ENCODE measurements at regions not wholly inside any gene's neighbourhood (a gene's known extent, or its start where the extent isn't known, plus 50 kb on each side); places are given as distances from the start of the nearest gene placed in this dataset.

GRCh38 chr18:10332452-10332851 is 122.0 kb upstream of the APCDD1 start:
- TF ChIP-seq CTCF (IDR thresholded peaks at IDR 0.05; ENCODE audit: insufficient read depth, low read length, severe bottlenecking): no peak
- no peak for DNase-seq (ENCODE audit: low read depth)
- H3K36me3 ChIP-seq (ENCODE audit: control insufficient read depth, insufficient read depth, low read length): no peaks in the 10 kb centered on the region
- FAIRE-seq: no peak
- no peaks in the 10 kb centered on the region for H3K27me3 ChIP-seq (ENCODE audit: control insufficient read depth, insufficient read depth, low read length)
- no peak overlapping the region for H3K4me3 ChIP-seq (ENCODE audit: low read depth, low read length)

GRCh38 chr18:10336749-10337350 is 117.6 kb upstream of the APCDD1 start:
- TF ChIP-seq CTCF (IDR thresholded peaks at IDR 0.05; ENCODE audit: insufficient read depth, low read length, severe bottlenecking): no peak
- DNase-seq (ENCODE audit: low read depth): no peak
- Histone ChIP-seq H3K27me3 (ENCODE audit: control insufficient read depth, insufficient read depth, low read length) (peaks cover 2% of the 10 kb centered on the region), H3K4me3 (ENCODE audit: low read depth, low read length) (no peak overlapping the region), H3K36me3 (ENCODE audit: control insufficient read depth, insufficient read depth, low read length) (no peaks in the 10 kb centered on the region)
- no peak for FAIRE-seq

- no peak for TF ChIP-seq CTCF (IDR thresholded peaks at IDR 0.05; ENCODE audit: insufficient read depth, low read length, severe bottlenecking)
- FAIRE-seq: no peak
- H3K27me3 ChIP-seq (ENCODE audit: control insufficient read depth, insufficient read depth, low read length): peaks cover 2% of the 10 kb centered on the region
- no peak for DNase-seq (ENCODE audit: low read depth)
- no peaks in the 10 kb centered on the region for H3K36me3 ChIP-seq (ENCODE audit: control insufficient read depth, insufficient read depth, low read length)
- no peak overlapping the region for H3K4me3 ChIP-seq (ENCODE audit: low read depth, low read length)
These were observed 113.6 kb upstream of the APCDD1 start for GRCh38 chr18:10340821-10341220.

GRCh38 chr18:10343778-10344177 is 110.7 kb upstream of the APCDD1 start:
- Histone ChIP-seq H3K36me3 (ENCODE audit: control insufficient read depth, insufficient read depth, low read length) (no peaks in the 10 kb centered on the region), H3K4me3 (ENCODE audit: low read depth, low read length) (no peak overlapping the region), H3K27me3 (ENCODE audit: control insufficient read depth, insufficient read depth, low read length) (no peaks in the 10 kb centered on the region)
- DNase-seq (ENCODE audit: low read depth) (no peak), FAIRE-seq (no peak)
- no peak for TF ChIP-seq CTCF (IDR thresholded peaks at IDR 0.05; ENCODE audit: insufficient read depth, low read length, severe bottlenecking)

GRCh38 chr18:10346749-10347415 is 107.6 kb upstream of the APCDD1 start:
- Histone ChIP-seq H3K4me3 (ENCODE audit: low read depth, low read length) (no peak overlapping the region), H3K36me3 (ENCODE audit: control insufficient read depth, insufficient read depth, low read length) (no peaks in the 10 kb centered on the region), H3K27me3 (ENCODE audit: control insufficient read depth, insufficient read depth, low read length) (no peaks in the 10 kb centered on the region)
- no peak for DNase-seq (ENCODE audit: low read depth)
- no peak for FAIRE-seq
- TF ChIP-seq CTCF (IDR thresholded peaks at IDR 0.05; ENCODE audit: insufficient read depth, low read length, severe bottlenecking): no peak

- no peak for TF ChIP-seq CTCF (IDR thresholded peaks at IDR 0.05; ENCODE audit: insufficient read depth, low read length, severe bottlenecking)
- Histone ChIP-seq H3K4me3 (ENCODE audit: low read depth, low read length) (no peak overlapping the region), H3K27me3 (ENCODE audit: control insufficient read depth, insufficient read depth, low read length) (no peaks in the 10 kb centered on the region), H3K36me3 (ENCODE audit: control insufficient read depth, insufficient read depth, low read length) (no peaks in the 10 kb centered on the region)
- DNase-seq (ENCODE audit: low read depth): no peak
- FAIRE-seq: no peak
These were observed 104.9 kb upstream of the APCDD1 start for GRCh38 chr18:10349561-10349960.

Data from bronchial epithelial cell (primary cell).